ENCODE measurements at regions not wholly inside any gene's neighbourhood (a gene's known extent, or its start where the extent isn't known, plus 50 kb on each side); places are given as distances from the start of the nearest gene placed in this dataset.
A peak's percentile ranks its signal among the peaks of the same experiment; 100 is the strongest.
"Not testable (repeated sequence)": the region's sequence is repeated elsewhere in the genome, so short reads cannot be mapped to it uniquely, and the experiment has no call there.

DNA sequence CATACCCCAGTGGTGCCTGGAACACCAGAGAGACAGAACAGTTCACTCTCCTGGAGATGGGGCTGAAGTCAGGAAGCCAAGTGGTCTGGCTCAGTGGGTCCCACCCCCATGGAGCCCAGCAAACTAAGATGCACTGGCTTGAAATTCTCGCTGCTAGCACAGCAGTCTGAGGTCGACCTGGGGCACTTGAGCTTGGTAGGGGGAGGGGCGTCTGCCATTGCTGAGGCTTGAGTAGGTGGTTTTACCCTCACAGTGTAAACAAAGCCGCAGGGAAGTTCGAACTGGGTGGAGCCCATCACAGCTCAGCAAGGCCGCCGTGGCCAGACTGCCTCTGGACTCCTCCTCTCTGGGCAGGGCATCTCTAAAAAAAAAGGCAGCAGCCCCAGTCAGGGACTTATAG lies 272.0 kb downstream of the KLF13 start:
- DNase-seq (ENCODE audit: low read depth): no peak

DNA sequence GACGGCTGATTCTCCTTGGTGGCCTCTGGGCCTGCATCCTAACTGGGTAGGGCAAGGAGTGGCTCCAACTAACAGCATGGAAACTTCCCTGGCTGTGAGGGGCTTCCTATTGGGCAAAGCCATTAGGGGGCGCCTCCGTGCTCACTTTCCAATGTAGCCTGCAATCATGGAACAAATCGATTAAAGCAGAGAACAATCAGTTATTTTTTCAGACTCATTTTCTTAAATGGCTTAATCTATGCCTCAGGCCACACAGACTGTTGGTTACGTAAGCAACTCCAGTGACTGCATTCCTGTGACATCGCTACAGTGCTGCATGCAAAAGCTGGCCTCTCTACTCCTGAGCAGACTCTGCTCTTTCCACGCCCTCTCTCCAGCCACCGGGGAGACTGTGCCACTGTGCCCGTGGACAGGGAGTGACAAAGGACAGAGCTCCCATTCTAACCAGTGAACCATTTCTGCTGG lies 278.9 kb downstream of the KLF13 start:
- peak; percentile 68 for DNase-seq (ENCODE audit: low read depth)

DNA sequence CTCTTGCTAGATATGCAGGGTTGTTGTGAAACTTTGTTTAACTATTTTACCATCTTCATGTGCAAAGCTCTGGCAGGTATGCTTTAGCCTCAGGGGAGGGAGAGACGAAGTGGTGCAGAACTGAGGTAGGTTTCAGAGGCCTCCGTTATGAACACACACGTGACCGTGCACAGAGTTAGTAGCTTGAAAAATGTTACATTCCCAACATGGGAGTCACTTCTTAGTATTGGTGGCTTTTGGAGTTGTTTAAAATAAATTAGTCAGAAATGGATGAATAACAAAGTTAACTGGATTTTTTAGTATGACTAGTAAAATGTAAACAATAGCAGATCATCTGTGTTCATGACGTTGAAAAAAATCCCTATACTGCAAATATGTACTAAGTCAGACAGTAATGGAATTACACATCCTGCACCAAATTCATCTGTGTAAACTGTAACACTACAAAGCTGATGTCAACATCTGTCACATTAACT lies 279.6 kb downstream of the KLF13 start:
- DNase-seq (ENCODE audit: low read depth): peak; percentile 89

DNA sequence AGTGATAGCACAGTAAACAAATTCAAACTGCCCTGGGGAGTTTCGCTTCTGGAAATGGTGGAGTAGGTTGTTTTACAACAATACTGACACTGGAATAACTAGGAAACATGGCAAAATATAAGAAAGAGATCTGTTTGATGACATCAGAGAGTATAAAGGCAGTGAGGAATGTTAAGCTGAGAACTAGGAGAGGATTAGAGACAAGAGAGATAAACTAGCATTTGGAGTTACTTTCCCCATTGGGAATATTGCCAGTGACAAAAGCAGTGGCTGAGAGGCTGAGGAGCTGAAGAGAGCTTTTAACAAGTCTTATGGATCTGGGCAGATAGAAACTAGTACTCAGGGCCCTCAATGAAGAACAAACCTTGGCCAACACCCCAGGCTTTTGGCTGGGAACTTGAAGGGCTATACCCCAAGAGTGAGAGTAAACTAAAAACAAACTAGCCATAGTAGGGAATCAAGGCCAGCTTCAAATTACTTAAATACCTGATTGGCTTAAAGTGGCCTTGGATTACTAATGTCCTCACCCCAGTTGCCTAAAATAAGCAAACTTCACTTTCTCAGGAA lies 280.4 kb downstream of the KLF13 start:
- no peak for DNase-seq (ENCODE audit: low read depth)

DNA sequence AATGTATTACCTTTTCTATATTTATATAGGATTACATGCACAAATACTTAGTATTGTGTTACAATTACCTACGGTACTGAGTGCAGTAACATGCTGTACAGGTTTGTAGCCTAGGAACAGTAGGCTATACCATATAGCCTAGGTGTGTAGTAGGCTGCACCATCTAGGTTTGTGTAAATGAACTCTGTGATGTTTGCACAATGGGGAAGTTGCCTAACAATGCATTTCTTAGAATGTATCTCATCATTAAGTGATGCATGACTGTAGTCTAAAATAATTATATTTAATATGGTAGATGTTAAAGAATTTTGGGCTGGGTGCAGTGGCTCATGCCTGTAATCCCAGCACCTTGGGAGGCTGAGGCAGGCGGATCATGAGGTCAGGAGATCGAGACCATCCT lies 281.0 kb downstream of the KLF13 start:
- DNase-seq (ENCODE audit: low read depth): no peak

DNA sequence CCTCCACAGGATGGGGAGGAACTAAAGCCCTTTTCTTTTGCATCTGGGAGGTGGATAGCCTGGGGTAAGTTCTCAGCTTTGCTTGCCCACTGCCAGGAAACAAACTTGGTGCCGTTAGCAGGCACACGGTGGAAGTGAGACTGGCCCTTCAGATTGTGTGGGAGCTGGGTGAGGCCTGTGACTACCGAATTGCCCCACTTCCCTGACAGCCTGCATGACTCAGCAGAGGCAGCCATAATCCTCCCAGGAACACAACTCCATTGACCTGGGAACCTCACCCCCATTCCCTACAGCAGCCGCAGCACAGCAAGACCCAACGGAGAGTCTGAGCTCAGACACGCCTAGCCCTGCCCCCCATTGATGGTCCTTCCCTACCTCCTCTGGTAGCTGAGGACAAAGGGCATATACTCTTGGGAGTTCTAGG lies 282.6 kb downstream of the KLF13 start:
- no peak for DNase-seq (ENCODE audit: low read depth)

DNA sequence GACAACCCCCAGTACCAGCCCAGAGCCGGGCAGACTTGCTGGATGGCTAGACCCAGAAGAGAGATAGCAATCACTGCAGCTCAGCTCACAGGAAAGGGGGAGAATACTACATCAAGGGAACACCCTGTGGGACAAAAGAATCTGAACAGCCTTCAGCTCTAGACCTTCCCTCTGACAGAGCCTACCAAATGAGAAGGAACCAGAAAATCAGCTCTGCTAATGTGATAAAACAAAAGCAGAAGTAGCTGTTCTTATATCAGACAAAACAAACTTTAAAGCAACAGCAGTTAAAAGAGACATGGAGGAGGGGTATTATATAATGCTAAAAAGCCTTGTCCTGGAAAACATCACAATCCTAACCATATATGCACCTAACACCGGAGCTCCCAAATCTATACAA lies 283.3 kb downstream of the KLF13 start:
- no peak for DNase-seq (ENCODE audit: low read depth)

DNA sequence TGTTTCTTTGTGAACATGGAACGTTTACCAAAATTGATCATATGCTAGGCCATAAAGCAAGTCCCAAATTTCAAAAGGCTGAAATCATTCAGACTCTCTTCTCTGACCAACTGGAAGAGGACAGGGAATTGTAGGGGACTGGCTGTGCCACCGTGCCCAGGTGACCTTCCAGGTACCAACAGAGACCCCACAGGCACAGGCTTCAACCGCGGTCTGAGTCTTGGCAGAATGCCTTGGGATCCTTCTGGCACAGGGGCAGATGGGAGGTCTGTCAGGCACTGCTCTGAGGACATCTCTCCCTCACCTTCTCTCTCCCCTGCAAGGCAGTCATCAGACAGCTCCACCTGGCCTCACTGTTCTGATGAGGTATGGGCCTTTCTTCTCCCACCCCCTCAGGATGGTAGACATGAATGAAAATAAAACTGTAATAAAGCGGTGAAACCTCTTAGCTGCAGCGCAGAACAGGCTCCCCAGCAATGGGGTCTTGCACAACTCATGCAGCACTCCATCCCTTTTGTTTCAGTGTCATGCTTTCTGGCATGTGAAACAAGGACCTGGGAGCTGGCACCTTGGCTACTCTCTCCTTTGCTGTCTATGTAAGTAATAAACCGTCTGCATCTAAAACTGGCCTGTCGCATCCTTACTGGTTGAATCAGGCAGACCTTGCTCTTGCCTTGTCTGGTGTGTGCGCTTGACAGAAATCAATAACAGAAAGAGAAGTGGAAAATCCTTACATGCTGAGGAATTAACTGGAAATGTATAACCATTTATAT lies 289.2 kb downstream of the KLF13 start:
- no peak for DNase-seq (ENCODE audit: low read depth)

DNA sequence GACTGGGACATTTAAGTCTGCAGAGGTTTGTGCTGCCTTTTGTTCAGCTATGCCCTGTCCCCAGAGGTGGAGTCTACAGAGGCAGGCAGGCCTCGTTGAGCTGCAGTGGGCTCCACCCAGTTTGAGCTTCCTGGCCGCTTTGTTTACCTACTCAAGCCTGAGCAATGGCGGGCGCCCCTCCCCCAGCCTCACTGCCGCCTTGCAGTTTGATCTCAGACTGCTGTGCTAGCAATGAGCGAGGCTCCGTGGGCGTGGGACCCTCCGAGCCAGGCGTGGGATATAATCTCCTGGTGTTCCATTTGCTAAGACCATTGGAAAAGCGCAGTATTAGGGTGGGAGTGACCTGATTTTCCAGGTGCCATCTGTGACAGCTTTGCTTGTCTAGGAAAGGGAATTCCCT lies 296.7 kb downstream of the KLF13 start:
- not testable (repeated sequence) for DNase-seq (ENCODE audit: low read depth)

DNA sequence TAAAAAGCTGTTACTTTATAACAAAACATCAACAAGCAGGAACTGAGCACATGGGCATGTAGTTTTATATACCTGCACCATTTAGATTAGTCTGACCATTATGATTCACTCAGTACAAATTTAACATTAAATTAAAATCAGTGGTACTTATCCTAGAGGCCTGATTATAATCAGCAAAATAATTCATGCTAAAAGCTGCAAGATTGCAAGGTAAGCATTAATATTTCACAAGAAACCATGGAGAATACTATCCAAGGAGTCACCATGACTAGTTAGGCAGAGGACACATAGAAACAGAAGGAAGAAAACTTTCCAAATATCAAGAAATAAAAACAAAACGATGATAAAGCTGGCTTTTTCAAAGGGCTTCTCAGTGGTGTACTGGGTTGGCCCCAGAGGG lies 297.5 kb downstream of the KLF13 start:
- not testable (repeated sequence) for DNase-seq (ENCODE audit: low read depth)

DNA sequence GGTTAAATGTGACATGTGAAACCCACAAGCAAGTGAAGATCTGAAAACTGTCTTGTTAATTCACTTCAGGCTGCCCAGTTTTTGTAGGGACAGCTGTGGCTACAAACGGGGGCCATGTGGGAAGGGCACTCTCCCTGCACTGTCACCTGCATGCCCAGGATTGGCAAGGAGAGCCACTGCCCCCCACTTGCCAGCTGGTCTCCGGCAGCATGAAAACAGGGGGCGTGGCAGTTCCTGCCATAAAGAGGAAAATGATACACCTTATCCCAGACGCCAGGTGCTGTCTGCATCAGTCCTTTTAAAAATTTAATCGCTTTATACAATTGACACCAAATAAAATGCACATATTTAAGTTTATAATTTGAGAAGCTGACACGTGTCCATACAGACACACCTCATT lies 309.1 kb downstream of the KLF13 start:
- DNase-seq (ENCODE audit: low read depth): not testable (repeated sequence)

DNA sequence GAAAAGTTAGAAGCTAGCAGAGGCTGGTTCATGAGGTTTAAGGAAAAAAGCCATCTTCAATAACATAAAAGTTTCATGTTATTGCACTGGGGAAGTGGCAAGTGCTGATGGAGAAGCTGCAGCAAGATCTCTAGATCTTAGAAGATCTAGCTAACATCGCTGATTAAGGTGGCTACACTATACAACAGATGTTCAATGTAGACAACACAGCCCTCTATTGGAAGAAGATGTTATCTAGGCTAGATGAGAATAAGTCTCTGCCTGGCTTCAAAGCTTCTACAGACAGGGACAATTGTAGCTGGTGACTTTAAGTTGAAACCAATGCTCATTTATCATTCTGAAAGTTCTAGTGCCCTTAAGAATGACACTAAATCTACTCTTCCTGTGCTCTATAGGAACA lies 310.3 kb downstream of the KLF13 start:
- DNase-seq (ENCODE audit: low read depth): not testable (repeated sequence)

DNA sequence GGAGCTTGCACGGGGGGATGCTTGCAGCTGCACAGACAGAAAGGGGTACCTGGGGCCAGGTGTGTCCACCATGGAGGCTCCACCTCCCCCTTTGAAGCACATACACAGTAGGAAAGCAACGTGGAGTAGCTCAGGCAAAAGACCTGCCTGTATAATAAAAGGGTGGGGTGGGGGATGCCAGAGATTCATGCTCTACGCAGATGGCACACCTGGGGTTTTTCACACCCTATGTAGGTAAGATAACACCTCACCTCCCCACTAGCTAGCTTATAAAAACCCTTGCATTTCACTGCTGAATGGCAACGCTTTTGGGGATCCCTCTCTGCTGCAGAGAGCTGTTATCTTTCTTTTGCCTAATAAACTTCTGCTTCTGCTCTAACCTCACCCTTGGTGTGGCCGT lies 317.3 kb downstream of the KLF13 start:
- DNase-seq (ENCODE audit: low read depth): not testable (repeated sequence)

DNA sequence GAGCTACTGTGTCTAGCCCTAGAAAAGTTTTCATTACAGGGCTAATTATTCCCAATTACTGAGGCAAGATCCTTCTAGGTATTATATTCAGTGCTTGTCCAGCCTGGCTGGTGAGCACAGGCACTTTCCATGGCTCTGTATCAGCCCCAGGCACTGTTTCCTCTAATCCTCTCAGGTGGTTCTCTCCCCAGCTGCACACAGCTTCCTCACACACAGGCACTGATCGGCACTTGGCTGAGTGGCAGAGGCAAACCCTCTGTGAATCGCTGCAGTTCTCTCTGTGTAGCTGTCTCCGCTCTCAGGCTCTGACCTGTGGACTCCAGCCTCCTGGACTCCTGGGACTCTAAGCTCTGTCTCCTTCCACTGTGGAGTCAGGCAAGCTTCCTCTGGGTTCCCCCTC lies 318.1 kb downstream of the KLF13 start:
- not testable (repeated sequence) for DNase-seq (ENCODE audit: low read depth)

DNA sequence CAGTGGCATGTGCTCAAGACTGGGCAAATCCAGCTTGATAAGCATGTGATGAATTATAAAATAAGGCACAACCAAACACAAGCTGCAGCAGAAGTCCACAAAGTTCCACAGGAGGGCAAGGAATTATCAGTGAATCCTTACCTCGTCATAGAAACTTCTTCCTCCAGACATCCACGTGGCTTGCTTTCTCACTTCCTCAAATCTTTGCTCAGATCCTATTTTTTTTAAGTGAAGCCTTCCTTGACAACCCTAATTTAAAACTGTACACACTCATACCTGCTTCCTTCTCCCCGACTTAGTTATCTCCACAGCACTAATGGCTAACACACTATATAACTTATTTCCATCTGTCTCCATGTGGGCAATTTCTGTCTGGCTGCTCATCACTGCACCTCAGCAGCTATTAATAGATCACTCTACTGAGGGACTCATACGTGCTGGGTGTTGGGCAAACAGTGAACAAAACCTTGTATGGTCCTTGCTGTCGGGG lies 320.7 kb downstream of the KLF13 start:
- not testable (repeated sequence) for DNase-seq (ENCODE audit: low read depth)

DNA sequence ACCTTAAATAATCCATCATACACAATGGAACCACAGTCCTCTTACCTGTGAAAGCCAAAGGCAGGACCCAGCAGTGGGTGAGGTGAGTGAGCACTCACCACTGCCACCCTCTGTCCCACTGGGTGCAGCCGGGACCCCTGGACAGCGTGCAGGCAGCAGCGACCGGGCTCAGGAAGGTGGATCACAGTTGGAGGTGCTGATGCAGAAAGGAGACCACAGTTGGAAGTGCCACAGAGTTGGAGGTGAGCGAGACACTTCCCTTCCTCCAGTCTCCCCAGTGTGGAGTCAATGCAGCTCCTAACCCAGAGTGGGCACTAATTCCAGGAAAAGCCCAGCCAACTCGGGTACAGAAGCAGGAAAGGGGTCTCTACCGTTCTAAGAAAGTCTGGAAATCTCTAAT lies 323.0 kb downstream of the KLF13 start:
- DNase-seq (ENCODE audit: low read depth): not testable (repeated sequence)

DNA sequence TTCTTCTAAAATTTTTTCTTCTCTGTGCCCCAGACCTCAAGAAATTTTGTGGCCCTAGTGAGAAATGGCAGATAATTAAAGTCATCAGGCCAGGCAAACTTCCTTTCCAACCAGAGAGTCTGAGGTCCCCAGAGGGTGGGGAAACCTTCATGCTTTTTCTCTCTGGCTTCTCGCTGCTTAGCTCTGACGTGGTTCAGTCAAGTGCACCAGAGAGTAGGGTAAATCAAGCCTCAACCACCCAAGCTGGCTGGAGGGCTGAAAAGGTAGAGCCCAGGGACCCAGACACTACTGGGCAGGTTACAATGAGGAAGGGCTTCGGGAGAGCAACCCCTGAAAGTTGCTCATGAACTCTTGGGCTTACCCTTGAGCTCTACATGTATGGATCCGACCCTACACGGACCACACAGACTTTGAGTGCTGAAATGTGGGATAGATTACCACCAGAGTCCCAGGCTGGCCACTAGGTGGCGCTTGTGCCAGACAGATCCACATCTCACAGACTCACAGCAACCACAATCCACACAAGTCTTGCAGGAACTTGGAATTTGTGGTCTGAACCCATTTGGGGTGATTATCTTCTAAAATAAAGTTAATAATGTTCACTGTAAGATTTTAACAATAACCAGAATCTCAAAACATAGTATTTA lies 323.5 kb downstream of the KLF13 start:
- DNase-seq (ENCODE audit: low read depth): not testable (repeated sequence)

DNA sequence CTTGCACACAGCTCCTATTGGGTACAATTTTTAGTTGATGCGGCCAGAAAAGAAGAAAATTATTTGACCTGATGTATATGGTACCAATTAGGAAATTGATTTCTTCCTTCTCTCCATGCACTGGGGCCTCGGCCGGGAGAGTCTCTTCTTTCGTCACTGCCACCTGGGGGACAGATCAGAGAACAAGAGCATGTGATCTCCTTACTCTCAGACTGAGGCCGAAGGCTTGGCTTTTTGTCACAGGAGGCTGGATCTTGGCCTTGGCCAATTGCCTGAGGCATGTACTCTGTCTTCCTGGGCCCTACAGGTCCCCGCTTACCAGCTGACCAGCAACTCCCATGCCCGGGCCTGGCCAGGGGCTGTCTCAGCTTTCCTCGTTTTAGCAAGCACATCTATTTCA lies 330.3 kb downstream of the KLF13 start:
- DNase-seq (ENCODE audit: low read depth): not testable (repeated sequence)

DNA sequence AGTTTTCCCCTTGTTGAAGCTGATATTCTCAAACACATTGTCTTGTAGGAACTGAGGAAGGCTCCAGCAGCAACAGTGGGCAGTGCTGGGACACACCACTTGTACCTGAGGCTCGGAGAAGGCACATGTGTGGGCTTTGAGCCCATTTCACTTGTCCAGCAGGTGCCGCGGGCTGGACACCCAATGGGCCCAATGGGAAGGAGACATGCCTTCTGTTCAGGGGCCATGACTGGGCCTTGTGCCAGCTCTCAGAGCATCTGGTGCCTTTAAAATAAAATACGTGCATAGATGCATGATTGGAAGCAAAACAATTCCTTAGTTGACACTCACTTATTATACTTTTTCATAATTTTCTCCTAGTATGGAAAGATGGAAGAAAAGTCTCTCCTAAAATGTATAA lies 334.2 kb downstream of the KLF13 start:
- no peak for DNase-seq (ENCODE audit: low read depth)

DNA sequence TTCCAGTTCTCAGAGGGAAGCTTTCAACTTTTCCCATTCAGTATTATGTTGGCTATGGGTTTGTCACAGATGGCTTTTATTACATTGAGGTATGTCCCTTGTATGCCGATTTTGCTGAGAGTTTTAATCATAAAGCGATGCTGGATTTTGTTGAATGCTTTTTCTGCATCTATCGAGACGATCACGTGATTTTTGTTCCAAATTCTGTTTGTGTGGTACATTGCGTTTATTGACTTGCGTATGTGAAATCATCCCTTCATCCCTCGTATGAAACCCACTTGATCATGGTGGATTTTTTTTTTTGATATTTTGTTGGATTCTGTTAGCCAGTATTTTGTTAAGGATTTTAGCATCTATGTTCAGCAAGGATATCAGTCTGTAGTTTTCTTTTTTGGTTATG lies 339.1 kb downstream of the KLF13 start:
- not testable (repeated sequence) for DNase-seq (ENCODE audit: low read depth)

DNA sequence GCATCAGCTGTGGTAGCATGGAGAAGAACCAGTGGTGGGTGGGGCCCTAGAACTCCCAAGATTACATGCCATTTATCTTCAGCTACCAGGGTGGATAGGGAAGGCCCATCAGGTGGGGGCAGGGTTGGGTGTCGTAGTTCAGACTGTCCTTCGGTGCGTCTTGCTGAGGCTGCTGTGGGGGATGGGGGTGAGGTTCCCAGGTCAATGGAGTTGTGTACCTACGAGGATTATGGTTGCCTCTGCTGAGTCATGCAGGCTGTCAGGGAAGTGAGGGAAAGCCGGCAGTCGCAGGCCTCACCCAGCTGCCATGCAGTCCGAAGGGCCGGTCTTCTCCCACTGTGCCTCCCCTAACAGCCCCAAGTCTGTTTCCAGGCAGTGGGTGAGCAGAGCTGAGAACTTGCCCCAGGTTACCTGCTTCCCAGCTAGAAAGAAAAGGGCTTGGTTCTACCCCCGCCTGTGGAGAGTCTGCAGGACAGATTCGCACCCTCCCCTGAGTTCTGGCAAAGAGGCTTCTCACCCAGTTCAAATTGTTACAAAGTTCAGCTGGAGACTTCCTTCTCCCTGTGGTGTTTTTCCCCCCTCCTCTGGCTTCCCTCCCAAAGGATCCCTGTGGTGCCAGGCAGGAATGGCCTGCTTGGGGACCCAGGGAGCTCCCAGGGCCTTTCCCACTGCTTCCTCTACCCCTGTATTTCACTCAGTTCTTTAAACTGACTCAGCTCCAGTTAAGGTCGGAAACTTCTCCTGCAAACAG lies 342.7 kb downstream of the KLF13 start:
- DNase-seq (ENCODE audit: low read depth): not testable (repeated sequence)

DNA sequence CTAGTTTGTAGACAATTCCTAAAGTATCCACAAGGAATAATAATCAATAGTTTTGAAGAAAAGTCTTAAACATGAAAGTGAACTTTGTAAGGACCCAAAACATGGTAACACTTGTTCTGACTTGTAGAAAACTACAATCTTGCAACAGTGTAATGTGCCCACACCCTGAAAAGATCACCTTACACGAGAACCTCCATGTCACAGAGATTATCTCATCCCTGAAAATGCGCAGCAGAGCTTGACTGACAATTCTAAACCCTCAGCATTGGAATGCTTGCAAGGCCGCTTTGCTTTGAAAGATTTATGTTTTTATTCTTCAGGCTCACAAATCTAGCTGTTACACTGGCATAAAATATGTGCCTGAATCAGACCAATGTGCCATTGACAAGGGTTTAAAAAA lies 346.6 kb downstream of the KLF13 start:
- DNase-seq (ENCODE audit: low read depth): not testable (repeated sequence)
